H9 (cell line): ENCODE measurements at regions not wholly inside any gene's neighbourhood (a gene's known extent, or its start where the extent isn't known, plus 50 kb on each side); places are given as distances from the start of the nearest gene placed in this dataset.

Experiments used
- DNase-seq: peaks from one replicate; pipeline ENCODE4 v3.0.0-alpha.2; 2017
- H2AFZ ChIP-seq: one replicate; pipeline ENCODE4 v1.6.1; 2013; ENCODE audit warnings: mild to moderate bottlenecking, low read length, control low read depth, moderate library complexity
- H2AK5ac ChIP-seq: 2 replicates; pipeline ENCODE4 v1.6.1; 2013; ENCODE audit warnings: low read length, control low read depth, mixed read lengths; ENCODE audit not compliant: insufficient read length
- H2BK120ac ChIP-seq: one replicate; pipeline ENCODE4 v1.6.1; 2013; ENCODE audit warnings: low read depth, mild to moderate bottlenecking, low read length, control low read depth, inconsistent platforms; ENCODE audit not compliant: poor library complexity, severe bottlenecking
- H2BK12ac ChIP-seq: 2 replicates; pipeline ENCODE4 v1.6.1; 2013; ENCODE audit warnings: low read length, control low read depth, mixed read lengths, low read depth; ENCODE audit not compliant: insufficient read length
- H2BK15ac ChIP-seq: 2 replicates; pipeline ENCODE4 v1.6.1; 2013; ENCODE audit warnings: low read depth, low read length, control low read depth
- H2BK20ac ChIP-seq: one replicate; pipeline ENCODE4 v1.6.1; 2013; ENCODE audit warnings: low read depth, mild to moderate bottlenecking, low read length, control low read depth, inconsistent platforms; ENCODE audit not compliant: poor library complexity, severe bottlenecking
- H2BK5ac ChIP-seq: 2 replicates; pipeline ENCODE4 v1.6.1; 2013; ENCODE audit warnings: low read length, control low read depth, mixed read lengths; ENCODE audit not compliant: insufficient read length
- H3K14ac ChIP-seq: 2 replicates; pipeline ENCODE4 v1.6.1; 2013; ENCODE audit warnings: low read length, control low read depth; ENCODE audit not compliant: insufficient read depth
- H3K18ac ChIP-seq: 2 replicates; pipeline ENCODE4 v1.6.1; 2013; ENCODE audit warnings: low read depth, mild to moderate bottlenecking, mixed read lengths, low read length, control low read depth; ENCODE audit not compliant: insufficient read length
- H3K23ac ChIP-seq: 2 replicates; pipeline ENCODE4 v1.6.1; 2013; ENCODE audit warnings: low read length, control low read depth, mixed read lengths, low read depth; ENCODE audit not compliant: insufficient read length
- H3K23me2 ChIP-seq: 2 replicates; pipeline ENCODE4 v1.6.1; 2013; ENCODE audit warnings: low read depth, mild to moderate bottlenecking, mixed read lengths, low read length, control low read depth; ENCODE audit not compliant: insufficient read length, poor library complexity, severe bottlenecking
- H3K27ac ChIP-seq: 2 replicates; pipeline ENCODE4 v1.5.1; 2013; ENCODE audit warnings: low read length, control low read depth, mixed read lengths, low read depth; ENCODE audit not compliant: insufficient read length
- H3K27me3 ChIP-seq: 2 replicates; pipeline ENCODE4 v1.6.1; 2013; ENCODE audit warnings: low read length, control low read depth, inconsistent platforms; ENCODE audit not compliant: insufficient read depth
- H3K4ac ChIP-seq: 2 replicates; pipeline ENCODE4 v1.6.1; 2013; ENCODE audit warnings: low read depth, mild to moderate bottlenecking, control low read depth, inconsistent platforms, low read length, moderate library complexity
- H3K4me1 ChIP-seq: 2 replicates; pipeline ENCODE4 v1.6.1; 2013; ENCODE audit warnings: low read length, control low read depth, inconsistent platforms; ENCODE audit not compliant: insufficient read depth
- H3K4me2 ChIP-seq: 2 replicates; pipeline ENCODE4 v1.6.1; 2013; ENCODE audit warnings: low read length, control low read depth, mixed read lengths; ENCODE audit not compliant: insufficient read length, insufficient read depth
- H3K56ac ChIP-seq: 2 replicates; pipeline ENCODE4 v1.6.1; 2013; ENCODE audit warnings: low read depth, mild to moderate bottlenecking, mixed read lengths, low read length, control low read depth; ENCODE audit not compliant: insufficient read length
- H3K79me1 ChIP-seq: 2 replicates; pipeline ENCODE4 v1.6.1; 2013; ENCODE audit warnings: low read depth, mild to moderate bottlenecking, moderate library complexity, low read length, control low read depth, inconsistent platforms; ENCODE audit not compliant: insufficient read depth, poor library complexity, severe bottlenecking
- H3K79me2 ChIP-seq: 2 replicates; pipeline ENCODE4 v1.6.1; 2013; ENCODE audit warnings: low read length, control low read depth, inconsistent platforms; ENCODE audit not compliant: insufficient read depth
- H3K9ac ChIP-seq: 2 replicates; pipeline ENCODE4 v1.6.1; 2013; ENCODE audit warnings: low read length, control low read depth, mixed read lengths; ENCODE audit not compliant: insufficient read length; ENCODE audit errors: extremely low read depth
- H3K9me3 ChIP-seq: one replicate; pipeline ENCODE4 v1.6.1; 2013; ENCODE audit warnings: low read depth, low read length, inconsistent platforms; ENCODE audit not compliant: control insufficient read depth
- H3T11ph ChIP-seq: one replicate; pipeline ENCODE4 v1.6.1; 2013; ENCODE audit warnings: mild to moderate bottlenecking, low read length, control low read depth, inconsistent platforms
- H4K20me1 ChIP-seq: one replicate; pipeline ENCODE4 v1.6.1; 2013; ENCODE audit not compliant: control insufficient read depth, insufficient read length, insufficient read depth
- H4K5ac ChIP-seq: 2 replicates; pipeline ENCODE4 v1.6.1; 2013; ENCODE audit warnings: low read depth, mild to moderate bottlenecking, mixed read lengths, low read length, control low read depth; ENCODE audit not compliant: insufficient read length
- H4K8ac ChIP-seq: replicated peaks from 2 replicates; pipeline ENCODE4 v1.6.1; 2013; ENCODE audit warnings: low read length, control low read depth, mixed read lengths, low read depth; ENCODE audit not compliant: insufficient read length
- H4K91ac ChIP-seq: 2 replicates; pipeline ENCODE4 v1.6.1; 2013; ENCODE audit warnings: low read depth, mild to moderate bottlenecking, moderate library complexity, mixed read lengths, low read length, control low read depth; ENCODE audit not compliant: insufficient read length
- H3K27ac Mint-ChIP-seq, 3 experiments: 2 replicates in 2 of 3; 3 replicates in 1 of 3; pipeline ENCODE4 v1.8.0; 2020 to 2021; ENCODE audit warnings: mixed read lengths in 3 of 3, mild to moderate bottlenecking in 1 of 3, moderate library complexity in 1 of 3
- H3K27me3 Mint-ChIP-seq: 2 replicates; pipeline ENCODE4 v1.8.0; 2021; ENCODE audit warnings: low read depth, mild to moderate bottlenecking, moderate library complexity, mixed read lengths
- H3K36me3 Mint-ChIP-seq, 3 experiments: 2 replicates in 2 of 3; 3 replicates in 1 of 3; pipeline ENCODE4 v1.8.0; 2020 to 2021; ENCODE audit warnings: low read depth in 3 of 3, mixed read lengths in 3 of 3; ENCODE audit not compliant: insufficient read depth in 1 of 3
- H3K4me1 Mint-ChIP-seq, 2 experiments: 2 replicates each; pipeline ENCODE4 v1.8.0; 2020; ENCODE audit warnings: mixed read lengths in 2 of 2
- H3K4me3 Mint-ChIP-seq, 2 experiments: 2 replicates in 1 of 2; 3 replicates in 1 of 2; pipeline ENCODE4 v1.8.0; 2020 to 2021; ENCODE audit warnings: mild to moderate bottlenecking in 2 of 2, mixed read lengths in 2 of 2, moderate library complexity in 1 of 2
- H3K9me3 Mint-ChIP-seq, 2 experiments: 2 replicates in 1 of 2; 3 replicates in 1 of 2; pipeline ENCODE4 v1.8.0; 2020; ENCODE audit warnings: mild to moderate bottlenecking in 2 of 2, mixed read lengths in 2 of 2, moderate library complexity in 1 of 2
- WGBS: extraction: QIAGEN DNeasy Blood & Tissue Kit; methylation state at CpG from one replicate; pipeline ENCODE4 v1.1.7; 2013; ENCODE audit warnings: missing lambda C conversion rate, low lambda C conversion rate, mixed read lengths; ENCODE audit not compliant: insufficient read length; ENCODE audit errors: extremely low coverage; 5-methylcytosine and 5-hydroxymethylcytosine counted together
- TF ChIP-seq, protein P1 (sequence below): fragments of 200-600 bp; sonication (generic); conservative IDR thresholded peaks from 3 replicates; pipeline ENCODE4 v1.8.0; 2021; ENCODE audit warnings: antibody characterized with exemption, mild to moderate bottlenecking

DNA sequence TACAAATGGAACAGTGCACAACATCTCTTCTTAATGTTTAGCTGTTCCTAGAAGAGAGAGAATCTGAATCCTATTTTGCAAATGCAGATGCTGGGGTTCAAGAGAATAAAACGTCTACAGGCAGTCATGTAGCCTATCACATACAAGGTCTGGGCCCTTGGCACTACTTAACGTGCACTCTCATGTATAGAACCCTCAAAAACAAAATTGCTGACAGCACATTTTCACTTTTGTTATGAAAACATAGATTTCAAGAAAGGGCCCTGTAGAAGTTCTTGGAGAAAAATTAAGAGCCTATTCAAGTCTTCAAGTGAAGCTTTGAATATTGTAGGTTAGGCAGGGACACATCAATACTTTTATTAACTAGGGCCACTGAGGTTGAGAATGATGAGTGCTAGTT is 504.3 kb upstream of the FAM98A start:
- no peak overlapping the region for H4K5ac ChIP-seq
- H4K20me1 ChIP-seq, result no peaks in the 10 kb centered on the region
- Mint-ChIP-seq H3K36me3 (no peaks in the 10 kb centered on the region), H3K4me3 (no peak overlapping the region), H3K9me3 (no peaks in the 10 kb centered on the region; a peak in 1 of 5 replicates), H3K27ac (no peak overlapping the region), H3K27me3 (no peaks in the 10 kb centered on the region), H3K4me1 (peaks cover 19 to 25% of the 10 kb centered on the region in 2 experiments)
- H2BK20ac ChIP-seq, result no peak overlapping the region
- H3K4me1 ChIP-seq, result no peaks in the 10 kb centered on the region; the same call in 1 of the 2 replicates
- H2BK15ac ChIP-seq, result no peak overlapping the region
- no peak overlapping the region for H4K91ac ChIP-seq
- no peaks in the 10 kb centered on the region for H3K23me2 ChIP-seq
- no peak overlapping the region for H2BK5ac ChIP-seq
- no peak overlapping the region for H3T11ph ChIP-seq
- no peak for DNase-seq
- H2BK120ac ChIP-seq, result no peak overlapping the region
- no peak overlapping the region for H3K18ac ChIP-seq
- TF ChIP-seq, protein P1, sequence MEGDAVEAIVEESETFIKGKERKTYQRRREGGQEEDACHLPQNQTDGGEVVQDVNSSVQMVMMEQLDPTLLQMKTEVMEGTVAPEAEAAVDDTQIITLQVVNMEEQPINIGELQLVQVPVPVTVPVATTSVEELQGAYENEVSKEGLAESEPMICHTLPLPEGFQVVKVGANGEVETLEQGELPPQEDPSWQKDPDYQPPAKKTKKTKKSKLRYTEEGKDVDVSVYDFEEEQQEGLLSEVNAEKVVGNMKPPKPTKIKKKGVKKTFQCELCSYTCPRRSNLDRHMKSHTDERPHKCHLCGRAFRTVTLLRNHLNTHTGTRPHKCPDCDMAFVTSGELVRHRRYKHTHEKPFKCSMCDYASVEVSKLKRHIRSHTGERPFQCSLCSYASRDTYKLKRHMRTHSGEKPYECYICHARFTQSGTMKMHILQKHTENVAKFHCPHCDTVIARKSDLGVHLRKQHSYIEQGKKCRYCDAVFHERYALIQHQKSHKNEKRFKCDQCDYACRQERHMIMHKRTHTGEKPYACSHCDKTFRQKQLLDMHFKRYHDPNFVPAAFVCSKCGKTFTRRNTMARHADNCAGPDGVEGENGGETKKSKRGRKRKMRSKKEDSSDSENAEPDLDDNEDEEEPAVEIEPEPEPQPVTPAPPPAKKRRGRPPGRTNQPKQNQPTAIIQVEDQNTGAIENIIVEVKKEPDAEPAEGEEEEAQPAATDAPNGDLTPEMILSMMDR, result no peak
- H3K4ac ChIP-seq, result no peak overlapping the region
- H2AK5ac ChIP-seq, result no peak overlapping the region
- no peak overlapping the region for H3K23ac ChIP-seq
- no CpG with 5 or more reads among the region's 2 CpGs for WGBS
- H2BK12ac ChIP-seq, result no peak overlapping the region
- no peak overlapping the region for H4K8ac ChIP-seq
- H3K79me2 ChIP-seq, result no peaks in the 10 kb centered on the region
- H2AFZ ChIP-seq, result no peak overlapping the region
- no peaks in the 10 kb centered on the region for H3K79me1 ChIP-seq
- H3K9ac ChIP-seq, result no peak overlapping the region
- H3K27me3 ChIP-seq, result no peaks in the 10 kb centered on the region
- H3K27ac ChIP-seq, result no peak overlapping the region
- no peak overlapping the region for H3K14ac ChIP-seq
- no peak overlapping the region for H3K4me2 ChIP-seq
- H3K56ac ChIP-seq, result no peak overlapping the region
- H3K9me3 ChIP-seq, result no peaks in the 10 kb centered on the region
